ENCODE measurements at regions not wholly inside any gene's neighbourhood (a gene's known extent, or its start where the extent isn't known, plus 50 kb on each side); places are given as distances from the start of the nearest gene placed in this dataset.
"Not testable (repeated sequence)": the region's sequence is repeated elsewhere in the genome, so short reads cannot be mapped to it uniquely, and the experiment has no call there.

- DNase-seq (ENCODE audit: low read depth in 2 of 2): no peak
Observed at GRCh38 chr7:130943981-130944380, 210.0 kb upstream of the KLF14 start.

DNA sequence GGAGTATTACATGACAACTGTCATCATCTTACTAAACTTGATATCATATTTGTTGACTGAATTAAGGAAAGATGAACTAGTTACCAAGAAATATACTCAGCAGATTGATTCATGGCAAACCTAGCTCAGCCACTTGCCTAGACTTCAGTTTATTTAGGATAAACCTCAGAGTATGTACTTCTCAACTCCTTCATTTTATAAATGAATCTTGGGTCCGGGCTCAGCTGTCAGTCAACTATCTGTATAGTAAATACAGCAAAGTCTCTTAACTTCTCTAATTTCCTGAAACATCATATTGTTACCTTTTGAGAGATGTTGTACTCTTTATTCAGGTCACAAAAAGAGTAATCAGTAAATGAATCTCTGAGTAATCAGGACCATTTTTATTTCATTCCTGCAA lies 211.0 kb upstream of the KLF14 start:
- DNase-seq (ENCODE audit: low read depth in 2 of 2): no peak

GRCh38 chr7:130945411-130945811 lies 211.4 kb upstream of the KLF14 start:
- DNase-seq (ENCODE audit: low read depth in 2 of 2): no peak

GRCh38 chr7:130946114-130946513 lies 212.1 kb upstream of the KLF14 start:
- no peak for DNase-seq (ENCODE audit: low read depth in 2 of 2)

- DNase-seq (ENCODE audit: low read depth in 2 of 2): no peak
Observed at GRCh38 chr7:130947792-130948580, 214.0 kb upstream of the KLF14 start.

GRCh38 chr7:130948822-130949221 lies 214.8 kb upstream of the KLF14 start:
- no peak for DNase-seq (ENCODE audit: low read depth in 2 of 2)

- no peak for DNase-seq (ENCODE audit: low read depth in 2 of 2)
Observed at GRCh38 chr7:130949550-130949949, 215.5 kb upstream of the KLF14 start.

- no peak for DNase-seq (ENCODE audit: low read depth in 2 of 2)
Observed at GRCh38 chr7:130950054-130950453, 216.0 kb upstream of the KLF14 start.

DNA sequence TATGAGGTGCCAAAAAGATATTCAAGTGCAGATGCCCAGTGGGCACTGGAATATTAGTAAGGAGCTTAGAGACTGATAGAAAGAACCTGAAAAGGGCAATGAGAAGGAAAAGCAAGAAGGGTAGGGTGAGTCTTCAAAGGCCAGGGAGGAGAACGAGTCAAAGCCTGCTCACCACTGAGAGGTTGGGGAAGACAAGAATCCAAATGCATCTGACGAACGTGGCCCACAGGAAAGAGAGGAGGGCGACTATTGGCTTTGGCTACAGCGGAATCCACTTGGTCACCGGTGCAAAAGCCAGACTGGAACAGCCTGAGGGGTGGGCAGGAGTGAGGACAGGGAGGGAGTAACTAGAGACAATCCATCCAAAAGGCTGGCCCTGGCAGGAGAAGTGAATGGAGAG lies 216.7 kb upstream of the KLF14 start:
- no peak for DNase-seq (ENCODE audit: low read depth in 2 of 2)

DNA sequence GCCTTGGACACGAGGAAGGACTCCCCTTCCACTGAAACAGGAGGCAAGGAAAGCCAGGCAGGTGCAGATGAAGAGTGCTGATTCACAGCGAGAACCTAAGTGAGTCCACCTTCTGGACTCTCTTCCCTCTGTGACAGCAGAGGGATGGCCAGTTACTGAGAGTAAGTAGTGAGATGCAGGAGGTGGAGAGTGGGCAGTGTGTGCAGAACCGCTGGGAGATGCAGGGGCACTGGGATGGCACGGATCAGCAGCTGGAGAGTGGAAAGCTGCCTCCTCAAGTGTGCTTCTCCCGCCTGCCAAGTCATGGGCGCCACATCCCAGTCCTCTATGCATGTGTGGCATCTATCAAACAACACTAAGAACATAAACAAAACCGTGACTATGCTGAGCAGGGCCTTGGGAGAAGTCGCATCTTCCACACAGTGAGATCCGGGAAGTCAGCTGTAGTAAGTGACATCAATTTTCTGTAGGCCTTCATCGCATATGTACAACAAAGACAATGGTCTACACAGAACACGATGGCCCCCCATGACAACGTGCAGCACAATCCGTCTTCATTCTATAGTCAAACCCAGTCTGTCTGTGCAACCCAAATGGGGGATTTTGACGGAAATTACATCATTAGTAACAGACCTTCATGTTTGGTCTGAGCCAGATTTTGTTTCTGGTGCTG lies 217.4 kb upstream of the KLF14 start:
- no peak for DNase-seq (ENCODE audit: low read depth in 2 of 2)

DNA sequence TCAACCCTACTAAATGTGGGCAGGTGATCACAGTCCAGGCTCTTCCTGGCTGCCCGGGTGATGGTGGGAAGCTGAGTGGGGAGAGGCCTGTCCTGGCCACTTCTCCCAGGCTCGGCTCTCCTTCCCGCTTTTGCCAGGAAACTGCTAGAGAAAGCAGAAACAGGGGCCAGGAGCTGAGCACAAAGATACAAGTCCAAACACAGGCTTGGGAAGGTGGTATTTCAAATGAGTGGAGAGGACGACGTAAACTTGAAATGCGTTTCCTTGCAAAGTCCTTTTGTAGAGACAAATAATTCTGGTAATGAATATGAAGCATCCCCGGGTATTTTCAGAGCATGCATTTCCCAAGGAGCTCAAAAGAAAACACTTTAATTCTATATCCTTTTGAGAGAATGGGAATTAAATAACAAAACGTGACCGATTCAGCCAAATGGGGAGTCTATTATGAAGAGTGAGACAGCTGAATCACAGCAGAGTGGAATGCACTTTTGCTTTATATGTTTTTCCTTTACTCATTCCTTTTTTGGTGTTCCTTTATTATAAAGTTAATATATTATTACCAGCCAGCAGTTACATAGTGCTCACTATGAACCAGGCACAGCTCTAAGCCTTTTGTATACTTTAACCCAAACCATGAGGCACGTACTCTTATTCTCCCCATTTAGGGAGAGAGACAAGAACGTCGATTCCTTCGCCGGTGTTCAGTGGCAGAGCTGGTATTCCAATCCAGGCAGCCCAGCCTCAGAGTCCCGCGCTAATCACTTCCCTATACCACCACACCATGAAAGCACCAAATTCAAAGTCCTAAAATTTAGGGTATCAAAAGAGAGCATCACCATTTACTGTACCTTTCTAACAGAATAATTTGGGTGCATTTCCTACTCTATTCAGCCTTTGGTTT lies 218.2 kb upstream of the KLF14 start:
- no peak for DNase-seq (ENCODE audit: low read depth in 2 of 2)

- no peak for DNase-seq (ENCODE audit: low read depth in 2 of 2)
Observed at GRCh38 chr7:130953196-130953595, 219.2 kb upstream of the KLF14 start.

- DNase-seq (ENCODE audit: low read depth in 2 of 2): no peak
Observed at GRCh38 chr7:130954918-130955564, 221.0 kb upstream of the KLF14 start.

GRCh38 chr7:130955565-130955919 lies 221.5 kb upstream of the KLF14 start:
- no peak for DNase-seq (ENCODE audit: low read depth in 2 of 2)

DNA sequence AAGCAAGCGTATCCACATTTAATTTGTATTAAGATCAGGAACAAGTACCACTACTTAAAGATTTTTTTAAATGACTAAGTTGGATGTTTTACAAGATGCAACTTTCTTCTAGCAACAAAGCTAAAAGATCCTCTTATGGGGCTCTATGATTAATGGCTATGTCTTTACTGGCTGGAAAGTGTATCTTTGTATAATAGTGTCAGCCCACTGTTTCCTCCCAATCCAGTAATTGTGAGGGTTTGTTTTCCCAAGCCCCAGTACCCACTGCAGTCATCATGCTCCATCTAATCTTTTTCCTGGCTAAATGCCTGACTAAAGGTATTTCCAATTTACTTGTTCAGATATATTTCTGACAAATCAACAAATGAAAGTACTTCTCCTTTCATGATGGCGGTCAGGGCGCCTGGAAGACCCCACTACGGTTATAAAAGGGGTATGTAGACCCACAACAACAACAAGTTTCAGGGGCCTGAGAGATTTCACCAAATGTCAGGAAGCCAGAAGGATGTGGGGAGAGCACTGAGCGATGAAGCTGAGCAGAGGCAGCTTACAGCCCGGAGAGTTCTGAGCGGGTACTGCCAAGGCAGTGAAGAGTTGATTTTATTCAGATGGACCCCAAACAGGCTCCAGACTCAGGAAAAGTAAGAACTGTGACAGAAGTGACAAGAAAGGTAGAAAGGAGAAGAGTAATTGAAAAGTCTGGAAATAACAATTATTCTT lies 222.6 kb upstream of the KLF14 start:
- peak; percentile 16 to 57 for DNase-seq (ENCODE audit: low read depth in 2 of 2)

DNA sequence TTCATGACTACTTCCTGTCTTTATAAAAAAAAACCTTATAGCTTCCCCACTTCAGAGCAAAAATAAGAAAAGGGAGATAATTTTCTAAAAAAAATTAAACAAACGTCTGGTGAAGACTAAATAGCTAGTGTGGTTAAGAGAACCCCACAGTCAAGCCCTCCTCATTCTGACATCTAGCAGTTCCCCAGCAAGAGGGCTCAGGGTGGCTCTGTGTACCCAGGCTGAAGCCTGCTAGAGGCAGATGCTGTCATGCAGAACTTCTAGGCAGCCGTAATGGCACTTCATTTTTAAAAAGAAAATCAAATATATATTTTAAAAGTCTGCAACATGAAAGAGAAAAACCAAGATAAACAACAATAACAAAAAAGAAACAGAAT lies 223.1 kb upstream of the KLF14 start:
- no peak for DNase-seq (ENCODE audit: low read depth in 2 of 2)

GRCh38 chr7:130957722-130958435 lies 223.9 kb upstream of the KLF14 start:
- DNase-seq (ENCODE audit: low read depth in 2 of 2): not testable (repeated sequence)

- no peak for DNase-seq (ENCODE audit: low read depth in 2 of 2)
Observed at GRCh38 chr7:130958846-130959245, 224.8 kb upstream of the KLF14 start.

DNA sequence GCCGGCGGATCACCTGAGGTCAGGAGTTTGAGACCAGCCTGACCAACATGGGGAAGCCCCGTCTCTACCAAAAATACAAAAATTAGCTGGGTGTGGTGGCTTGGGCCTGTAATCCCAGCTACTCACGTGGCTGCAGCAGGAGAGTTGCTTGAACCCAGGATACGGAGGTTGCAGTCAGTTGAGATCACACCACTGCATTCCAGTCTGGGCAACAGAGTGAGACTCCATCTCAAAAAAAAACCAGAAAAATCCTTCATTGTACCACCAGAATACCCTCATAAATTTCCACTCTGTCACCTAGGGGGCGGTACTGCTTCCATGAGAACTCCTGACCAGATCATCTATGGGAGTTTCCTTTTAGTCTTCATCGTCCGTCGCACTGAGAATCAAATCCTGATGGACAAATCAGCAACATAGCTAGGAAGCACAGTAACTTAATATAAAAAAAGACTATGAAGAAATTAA lies 225.8 kb upstream of the KLF14 start:
- DNase-seq (ENCODE audit: low read depth in 2 of 2): peak; percentile 44 to 71
